H9 (cell line): ENCODE measurements at regions not wholly inside any gene's neighbourhood (a gene's known extent, or its start where the extent isn't known, plus 50 kb on each side); places are given as distances from the start of the nearest gene placed in this dataset.
A peak's percentile ranks its signal among the peaks of the same experiment; 100 is the strongest.

Experiments
- DNase-seq: peaks from one replicate; pipeline ENCODE4 v3.0.0-alpha.2; 2017
- H2AFZ ChIP-seq: one replicate; pipeline ENCODE4 v1.6.1; 2013; ENCODE audit warnings: mild to moderate bottlenecking, low read length, control low read depth, moderate library complexity
- H2AK5ac ChIP-seq: 2 replicates; pipeline ENCODE4 v1.6.1; 2013; ENCODE audit warnings: low read length, control low read depth, mixed read lengths; ENCODE audit not compliant: insufficient read length
- H2BK120ac ChIP-seq: one replicate; pipeline ENCODE4 v1.6.1; 2013; ENCODE audit warnings: low read depth, mild to moderate bottlenecking, low read length, control low read depth, inconsistent platforms; ENCODE audit not compliant: poor library complexity, severe bottlenecking
- H2BK12ac ChIP-seq: 2 replicates; pipeline ENCODE4 v1.6.1; 2013; ENCODE audit warnings: low read length, control low read depth, mixed read lengths, low read depth; ENCODE audit not compliant: insufficient read length
- H2BK15ac ChIP-seq: 2 replicates; pipeline ENCODE4 v1.6.1; 2013; ENCODE audit warnings: low read depth, low read length, control low read depth
- H2BK20ac ChIP-seq: one replicate; pipeline ENCODE4 v1.6.1; 2013; ENCODE audit warnings: low read depth, mild to moderate bottlenecking, low read length, control low read depth, inconsistent platforms; ENCODE audit not compliant: poor library complexity, severe bottlenecking
- H2BK5ac ChIP-seq: 2 replicates; pipeline ENCODE4 v1.6.1; 2013; ENCODE audit warnings: low read length, control low read depth, mixed read lengths; ENCODE audit not compliant: insufficient read length
- H3K14ac ChIP-seq: 2 replicates; pipeline ENCODE4 v1.6.1; 2013; ENCODE audit warnings: low read length, control low read depth; ENCODE audit not compliant: insufficient read depth
- H3K18ac ChIP-seq: 2 replicates; pipeline ENCODE4 v1.6.1; 2013; ENCODE audit warnings: low read depth, mild to moderate bottlenecking, mixed read lengths, low read length, control low read depth; ENCODE audit not compliant: insufficient read length
- H3K23ac ChIP-seq: 2 replicates; pipeline ENCODE4 v1.6.1; 2013; ENCODE audit warnings: low read length, control low read depth, mixed read lengths, low read depth; ENCODE audit not compliant: insufficient read length
- H3K23me2 ChIP-seq: 2 replicates; pipeline ENCODE4 v1.6.1; 2013; ENCODE audit warnings: low read depth, mild to moderate bottlenecking, mixed read lengths, low read length, control low read depth; ENCODE audit not compliant: insufficient read length, poor library complexity, severe bottlenecking
- H3K27ac ChIP-seq: 2 replicates; pipeline ENCODE4 v1.5.1; 2013; ENCODE audit warnings: low read length, control low read depth, mixed read lengths, low read depth; ENCODE audit not compliant: insufficient read length
- H3K27me3 ChIP-seq: 2 replicates; pipeline ENCODE4 v1.6.1; 2013; ENCODE audit warnings: low read length, control low read depth, inconsistent platforms; ENCODE audit not compliant: insufficient read depth
- H3K4ac ChIP-seq: 2 replicates; pipeline ENCODE4 v1.6.1; 2013; ENCODE audit warnings: low read depth, mild to moderate bottlenecking, control low read depth, inconsistent platforms, low read length, moderate library complexity
- H3K4me1 ChIP-seq: 2 replicates; pipeline ENCODE4 v1.6.1; 2013; ENCODE audit warnings: low read length, control low read depth, inconsistent platforms; ENCODE audit not compliant: insufficient read depth
- H3K4me2 ChIP-seq: 2 replicates; pipeline ENCODE4 v1.6.1; 2013; ENCODE audit warnings: low read length, control low read depth, mixed read lengths; ENCODE audit not compliant: insufficient read length, insufficient read depth
- H3K56ac ChIP-seq: 2 replicates; pipeline ENCODE4 v1.6.1; 2013; ENCODE audit warnings: low read depth, mild to moderate bottlenecking, mixed read lengths, low read length, control low read depth; ENCODE audit not compliant: insufficient read length
- H3K79me1 ChIP-seq: 2 replicates; pipeline ENCODE4 v1.6.1; 2013; ENCODE audit warnings: low read depth, mild to moderate bottlenecking, moderate library complexity, low read length, control low read depth, inconsistent platforms; ENCODE audit not compliant: insufficient read depth, poor library complexity, severe bottlenecking
- H3K79me2 ChIP-seq: 2 replicates; pipeline ENCODE4 v1.6.1; 2013; ENCODE audit warnings: low read length, control low read depth, inconsistent platforms; ENCODE audit not compliant: insufficient read depth
- H3K9ac ChIP-seq: 2 replicates; pipeline ENCODE4 v1.6.1; 2013; ENCODE audit warnings: low read length, control low read depth, mixed read lengths; ENCODE audit not compliant: insufficient read length; ENCODE audit errors: extremely low read depth
- H3K9me3 ChIP-seq: one replicate; pipeline ENCODE4 v1.6.1; 2013; ENCODE audit warnings: low read depth, low read length, inconsistent platforms; ENCODE audit not compliant: control insufficient read depth
- H3T11ph ChIP-seq: one replicate; pipeline ENCODE4 v1.6.1; 2013; ENCODE audit warnings: mild to moderate bottlenecking, low read length, control low read depth, inconsistent platforms
- H4K20me1 ChIP-seq: one replicate; pipeline ENCODE4 v1.6.1; 2013; ENCODE audit not compliant: control insufficient read depth, insufficient read length, insufficient read depth
- H4K5ac ChIP-seq: 2 replicates; pipeline ENCODE4 v1.6.1; 2013; ENCODE audit warnings: low read depth, mild to moderate bottlenecking, mixed read lengths, low read length, control low read depth; ENCODE audit not compliant: insufficient read length
- H4K8ac ChIP-seq: replicated peaks from 2 replicates; pipeline ENCODE4 v1.6.1; 2013; ENCODE audit warnings: low read length, control low read depth, mixed read lengths, low read depth; ENCODE audit not compliant: insufficient read length
- H4K91ac ChIP-seq: 2 replicates; pipeline ENCODE4 v1.6.1; 2013; ENCODE audit warnings: low read depth, mild to moderate bottlenecking, moderate library complexity, mixed read lengths, low read length, control low read depth; ENCODE audit not compliant: insufficient read length
- H3K27ac Mint-ChIP-seq, 3 experiments: 2 replicates in 2 of 3; 3 replicates in 1 of 3; pipeline ENCODE4 v1.8.0; 2020 to 2021; ENCODE audit warnings: mixed read lengths in 3 of 3, mild to moderate bottlenecking in 1 of 3, moderate library complexity in 1 of 3
- H3K27me3 Mint-ChIP-seq: 2 replicates; pipeline ENCODE4 v1.8.0; 2021; ENCODE audit warnings: low read depth, mild to moderate bottlenecking, moderate library complexity, mixed read lengths
- H3K36me3 Mint-ChIP-seq, 3 experiments: 2 replicates in 2 of 3; 3 replicates in 1 of 3; pipeline ENCODE4 v1.8.0; 2020 to 2021; ENCODE audit warnings: low read depth in 3 of 3, mixed read lengths in 3 of 3; ENCODE audit not compliant: insufficient read depth in 1 of 3
- H3K4me1 Mint-ChIP-seq, 2 experiments: 2 replicates each; pipeline ENCODE4 v1.8.0; 2020; ENCODE audit warnings: mixed read lengths in 2 of 2
- H3K4me3 Mint-ChIP-seq, 2 experiments: 2 replicates in 1 of 2; 3 replicates in 1 of 2; pipeline ENCODE4 v1.8.0; 2020 to 2021; ENCODE audit warnings: mild to moderate bottlenecking in 2 of 2, mixed read lengths in 2 of 2, moderate library complexity in 1 of 2
- H3K9me3 Mint-ChIP-seq, 2 experiments: 2 replicates in 1 of 2; 3 replicates in 1 of 2; pipeline ENCODE4 v1.8.0; 2020; ENCODE audit warnings: mild to moderate bottlenecking in 2 of 2, mixed read lengths in 2 of 2, moderate library complexity in 1 of 2
- WGBS: extraction: QIAGEN DNeasy Blood & Tissue Kit; methylation state at CpG from one replicate; pipeline ENCODE4 v1.1.7; 2013; ENCODE audit warnings: missing lambda C conversion rate, low lambda C conversion rate, mixed read lengths; ENCODE audit not compliant: insufficient read length; ENCODE audit errors: extremely low coverage; 5-methylcytosine and 5-hydroxymethylcytosine counted together
- TF ChIP-seq, protein P1 (sequence below): fragments of 200-600 bp; sonication (generic); conservative IDR thresholded peaks from 3 replicates; pipeline ENCODE4 v1.8.0; 2021; ENCODE audit warnings: antibody characterized with exemption, mild to moderate bottlenecking

DNA sequence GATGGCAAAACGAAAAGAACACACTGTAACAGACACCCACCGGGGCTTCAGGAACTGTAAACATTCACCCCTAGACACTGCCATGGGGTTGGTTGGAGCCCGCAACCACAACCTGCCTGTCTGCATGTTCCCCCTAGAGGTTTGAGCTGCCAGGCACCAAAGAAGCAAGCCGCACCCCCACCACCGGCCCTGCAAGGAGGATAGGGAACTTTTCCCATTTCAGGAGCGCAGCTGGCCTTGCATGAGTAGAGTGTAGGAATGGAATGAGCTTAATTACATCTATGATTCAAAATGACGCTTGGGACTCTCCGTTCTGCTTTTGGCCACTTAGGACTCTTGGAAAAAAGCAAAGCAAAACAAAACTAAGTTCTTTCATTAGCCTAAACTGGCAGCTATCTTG lies 243.6 kb upstream of the CTSO start:
- Histone ChIP-seq H3K9ac (no peak overlapping the region), H2BK12ac (no peak overlapping the region), H3K4ac (no peak overlapping the region), H3K79me2 (no peaks in the 10 kb centered on the region), H3K23ac (no peak overlapping the region), H4K91ac (no peak overlapping the region), H2BK120ac (no peak overlapping the region), H3K23me2 (no peaks in the 10 kb centered on the region), H2AFZ (no peak overlapping the region), H3K9me3 (no peaks in the 10 kb centered on the region), H3K56ac (no peak overlapping the region), H3K27me3 (no peaks in the 10 kb centered on the region), H4K5ac (no peak overlapping the region), H2BK5ac (no peak overlapping the region), H3T11ph (no peak overlapping the region), H3K14ac (no peak overlapping the region), H3K4me2 (no peak overlapping the region), H2AK5ac (no peak overlapping the region), H2BK15ac (no peak overlapping the region), H2BK20ac (no peak overlapping the region), H3K4me1 (no peaks in the 10 kb centered on the region), H4K8ac (no peak overlapping the region), H3K79me1 (no peaks in the 10 kb centered on the region), H3K18ac (no peak overlapping the region), H3K27ac (no peak overlapping the region), H4K20me1 (no peaks in the 10 kb centered on the region)
- Mint-ChIP-seq H3K4me1 (peaks cover 7 to 12% of the 10 kb centered on the region in 2 experiments), H3K4me3 (no peak overlapping the region), H3K36me3 (no peaks in the 10 kb centered on the region), H3K27me3 (no peaks in the 10 kb centered on the region), H3K27ac (no peak overlapping the region), H3K9me3 (no peaks in the 10 kb centered on the region; a peak in 1 of 5 replicates)
- peak; percentile 39 for DNase-seq
- WGBS: no CpG with 5 or more reads among the region's 8 CpGs
- TF ChIP-seq, protein P1, sequence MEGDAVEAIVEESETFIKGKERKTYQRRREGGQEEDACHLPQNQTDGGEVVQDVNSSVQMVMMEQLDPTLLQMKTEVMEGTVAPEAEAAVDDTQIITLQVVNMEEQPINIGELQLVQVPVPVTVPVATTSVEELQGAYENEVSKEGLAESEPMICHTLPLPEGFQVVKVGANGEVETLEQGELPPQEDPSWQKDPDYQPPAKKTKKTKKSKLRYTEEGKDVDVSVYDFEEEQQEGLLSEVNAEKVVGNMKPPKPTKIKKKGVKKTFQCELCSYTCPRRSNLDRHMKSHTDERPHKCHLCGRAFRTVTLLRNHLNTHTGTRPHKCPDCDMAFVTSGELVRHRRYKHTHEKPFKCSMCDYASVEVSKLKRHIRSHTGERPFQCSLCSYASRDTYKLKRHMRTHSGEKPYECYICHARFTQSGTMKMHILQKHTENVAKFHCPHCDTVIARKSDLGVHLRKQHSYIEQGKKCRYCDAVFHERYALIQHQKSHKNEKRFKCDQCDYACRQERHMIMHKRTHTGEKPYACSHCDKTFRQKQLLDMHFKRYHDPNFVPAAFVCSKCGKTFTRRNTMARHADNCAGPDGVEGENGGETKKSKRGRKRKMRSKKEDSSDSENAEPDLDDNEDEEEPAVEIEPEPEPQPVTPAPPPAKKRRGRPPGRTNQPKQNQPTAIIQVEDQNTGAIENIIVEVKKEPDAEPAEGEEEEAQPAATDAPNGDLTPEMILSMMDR: peak; percentile 15; the same call in 1 of the 3 replicates
